SJSA1 (cell line): ENCODE measurements at regions not wholly inside any gene's neighbourhood (a gene's known extent, or its start where the extent isn't known, plus 50 kb on each side); places are given as distances from the start of the nearest gene placed in this dataset.

ENCODE experiments used
- DNase-seq, 2 experiments: peaks; one replicate each; pipeline ENCODE4 v3.0.0-alpha.2; 2015 to 2020; ENCODE audit warnings: low spot score in 2 of 2, low read depth in 1 of 2
- H3K27ac ChIP-seq: fragments of 250-450 bp; sonication (Bioruptor Pico); 2 replicates; pipeline ENCODE4 v1.5.1; 2020; ENCODE audit warnings: mild to moderate bottlenecking, moderate library complexity
- H3K27me3 ChIP-seq: fragments of 250-450 bp; sonication (Bioruptor Pico); replicated peaks from 2 replicates; pipeline ENCODE4 v1.5.1; 2020; ENCODE audit warnings: mild to moderate bottlenecking, moderate library complexity
- H3K36me3 ChIP-seq: fragments of 250-450 bp; sonication (Bioruptor Pico); 2 replicates; pipeline ENCODE4 v1.5.1; 2020; ENCODE audit warnings: mild to moderate bottlenecking
- H3K4me1 ChIP-seq: fragments of 250-450 bp; sonication (Bioruptor Pico); replicated peaks from 2 replicates; pipeline ENCODE4 v1.6.1; 2021; ENCODE audit warnings: mild to moderate bottlenecking
- H3K4me3 ChIP-seq: fragments of 250-450 bp; sonication (Bioruptor Pico); 2 replicates; pipeline ENCODE4 v1.5.1; 2020; ENCODE audit warnings: mild to moderate bottlenecking
- H3K9me3 ChIP-seq: fragments of 250-450 bp; sonication (Bioruptor Pico); replicated peaks from 2 replicates; pipeline ENCODE4 v1.5.1; 2020; ENCODE audit warnings: mild to moderate bottlenecking

- Histone ChIP-seq H3K27ac (no peak overlapping the region), H3K4me3 (no peak overlapping the region), H3K9me3 (peaks cover 4% of the 10 kb centered on the region; the same call in 1 of the 2 replicates), H3K27me3 (no peaks in the 10 kb centered on the region), H3K4me1 (no peaks in the 10 kb centered on the region), H3K36me3 (no peaks in the 10 kb centered on the region)
- no peak for DNase-seq
Measured at GRCh38 chr17:70834039-70834438, 664.7 kb downstream of the KCNJ2 start.

GRCh38 chr17:70848785-70849184, 679.5 kb downstream of the KCNJ2 start:
- H3K36me3 ChIP-seq = no peaks in the 10 kb centered on the region
- H3K27me3 ChIP-seq = no peaks in the 10 kb centered on the region
- H3K4me1 ChIP-seq = no peaks in the 10 kb centered on the region
- no peak overlapping the region for H3K27ac ChIP-seq
- DNase-seq = no peak
- H3K4me3 ChIP-seq = no peak overlapping the region
- no peaks in the 10 kb centered on the region; the same call in 1 of the 2 replicates for H3K9me3 ChIP-seq

GRCh38 chr17:70855401-70856054, 686.2 kb downstream of the KCNJ2 start:
- DNase-seq = no peak
- Histone ChIP-seq H3K36me3 (no peaks in the 10 kb centered on the region), H3K4me3 (no peak overlapping the region), H3K9me3 (peaks cover 6% of the 10 kb centered on the region; the same call in 1 of the 2 replicates), H3K4me1 (no peaks in the 10 kb centered on the region), H3K27me3 (no peaks in the 10 kb centered on the region), H3K27ac (no peak overlapping the region)

- H3K36me3 ChIP-seq = no peaks in the 10 kb centered on the region
- H3K4me1 ChIP-seq = no peaks in the 10 kb centered on the region
- no peaks in the 10 kb centered on the region for H3K27me3 ChIP-seq
- H3K4me3 ChIP-seq = no peak overlapping the region
- no peak for DNase-seq
- H3K9me3 ChIP-seq = peaks cover 6% of the 10 kb centered on the region; the same call in 1 of the 2 replicates
- no peak overlapping the region for H3K27ac ChIP-seq
Measured at GRCh38 chr17:70857351-70857750, 688.0 kb downstream of the KCNJ2 start.

GRCh38 chr17:70859829-70860228, 690.5 kb downstream of the KCNJ2 start:
- Histone ChIP-seq H3K36me3 (no peaks in the 10 kb centered on the region), H3K9me3 (peaks cover 11% of the 10 kb centered on the region; the same call in 1 of the 2 replicates), H3K27ac (no peak overlapping the region), H3K27me3 (no peaks in the 10 kb centered on the region), H3K4me1 (no peaks in the 10 kb centered on the region), H3K4me3 (no peak overlapping the region)
- no peak for DNase-seq

- Histone ChIP-seq H3K9me3 (peaks cover 11% of the 10 kb centered on the region; the same call in 1 of the 2 replicates), H3K4me1 (no peaks in the 10 kb centered on the region), H3K36me3 (no peaks in the 10 kb centered on the region), H3K4me3 (no peak overlapping the region), H3K27me3 (no peaks in the 10 kb centered on the region), H3K27ac (no peak overlapping the region)
- DNase-seq = no peak
Measured at GRCh38 chr17:70862295-70862694, 693.0 kb downstream of the KCNJ2 start.

GRCh38 chr17:70863436-70864248, 694.3 kb downstream of the KCNJ2 start:
- DNase-seq = no peak
- H3K27me3 ChIP-seq = no peaks in the 10 kb centered on the region

GRCh38 chr17:70865993-70866804, 696.9 kb downstream of the KCNJ2 start:
- Histone ChIP-seq H3K36me3 (no peaks in the 10 kb centered on the region), H3K4me3 (no peak overlapping the region), H3K27me3 (no peaks in the 10 kb centered on the region), H3K4me1 (no peaks in the 10 kb centered on the region), H3K27ac (no peak overlapping the region), H3K9me3 (peaks cover 5% of the 10 kb centered on the region; the same call in 1 of the 2 replicates)
- no peak for DNase-seq

More at GRCh38 chr17:70863436-70864248, 694.3 kb downstream of the KCNJ2 start:
- H3K36me3 ChIP-seq = no peaks in the 10 kb centered on the region
- no peaks in the 10 kb centered on the region for H3K4me1 ChIP-seq
- no peak overlapping the region for H3K4me3 ChIP-seq
- peaks cover 5% of the 10 kb centered on the region; the same call in 1 of the 2 replicates for H3K9me3 ChIP-seq
- no peak overlapping the region for H3K27ac ChIP-seq

- Histone ChIP-seq H3K36me3 (no peaks in the 10 kb centered on the region), H3K4me3 (no peak overlapping the region), H3K27me3 (no peaks in the 10 kb centered on the region), H3K9me3 (peaks cover 4% of the 10 kb centered on the region; the same call in 1 of the 2 replicates), H3K4me1 (no peaks in the 10 kb centered on the region), H3K27ac (no peak overlapping the region)
- DNase-seq = no peak
Measured at GRCh38 chr17:70868149-70868548, 698.8 kb downstream of the KCNJ2 start.

GRCh38 chr17:70869402-70870085, 700.2 kb downstream of the KCNJ2 start:
- H3K27ac ChIP-seq = no peak overlapping the region
- H3K4me3 ChIP-seq = no peak overlapping the region
- DNase-seq = no peak
- H3K36me3 ChIP-seq = no peaks in the 10 kb centered on the region
- H3K27me3 ChIP-seq = no peaks in the 10 kb centered on the region
- H3K9me3 ChIP-seq = no peaks in the 10 kb centered on the region; the same call in none of the 2 replicates
- no peaks in the 10 kb centered on the region for H3K4me1 ChIP-seq

GRCh38 chr17:70871180-70871818, 702.0 kb downstream of the KCNJ2 start:
- Histone ChIP-seq H3K4me3 (no peak overlapping the region), H3K36me3 (no peaks in the 10 kb centered on the region), H3K4me1 (no peaks in the 10 kb centered on the region), H3K27ac (no peak overlapping the region), H3K9me3 (no peaks in the 10 kb centered on the region; the same call in none of the 2 replicates), H3K27me3 (no peaks in the 10 kb centered on the region)
- DNase-seq = no peak

- Histone ChIP-seq H3K27me3 (no peaks in the 10 kb centered on the region), H3K4me3 (no peak overlapping the region), H3K4me1 (no peaks in the 10 kb centered on the region), H3K36me3 (no peaks in the 10 kb centered on the region), H3K9me3 (no peaks in the 10 kb centered on the region; the same call in none of the 2 replicates), H3K27ac (no peak overlapping the region)
- no peak for DNase-seq
Measured at GRCh38 chr17:70872103-70872502, 702.8 kb downstream of the KCNJ2 start.
